ENCODE measurements at regions not wholly inside any gene's neighbourhood (a gene's known extent, or its start where the extent isn't known, plus 50 kb on each side); places are given as distances from the start of the nearest gene placed in this dataset.

- no peak for DNase-seq (ENCODE audit: low read depth in 4 of 4, low spot score in 2 of 4)
Measured at GRCh38 chr16:6192984-6193383, 1095.4 kb upstream of the EEF2KMT start.

DNA sequence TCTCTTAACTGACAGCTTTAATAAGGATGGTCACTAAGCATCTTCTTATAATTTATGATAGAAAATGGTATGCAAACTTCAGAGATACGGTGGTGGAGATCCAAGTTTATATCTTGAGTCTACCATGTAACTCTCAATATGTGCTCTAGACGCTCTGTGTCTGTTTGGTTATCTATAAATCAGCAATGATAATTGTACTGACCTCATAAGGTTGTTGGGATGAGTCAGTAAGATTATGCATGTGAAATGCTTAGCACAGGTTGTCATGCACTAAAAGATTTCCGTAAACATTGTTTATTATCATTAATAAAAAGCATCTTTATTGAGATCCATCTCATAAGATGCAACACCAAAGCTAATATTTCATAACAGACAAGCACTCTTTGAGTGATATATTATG is 1094.9 kb upstream of the EEF2KMT start:
- no peak for DNase-seq (ENCODE audit: low read depth in 4 of 4, low spot score in 2 of 4)

GRCh38 chr16:6190776-6191175 is 1093.2 kb upstream of the EEF2KMT start:
- no peak for DNase-seq (ENCODE audit: low read depth in 4 of 4, low spot score in 2 of 4)

DNA sequence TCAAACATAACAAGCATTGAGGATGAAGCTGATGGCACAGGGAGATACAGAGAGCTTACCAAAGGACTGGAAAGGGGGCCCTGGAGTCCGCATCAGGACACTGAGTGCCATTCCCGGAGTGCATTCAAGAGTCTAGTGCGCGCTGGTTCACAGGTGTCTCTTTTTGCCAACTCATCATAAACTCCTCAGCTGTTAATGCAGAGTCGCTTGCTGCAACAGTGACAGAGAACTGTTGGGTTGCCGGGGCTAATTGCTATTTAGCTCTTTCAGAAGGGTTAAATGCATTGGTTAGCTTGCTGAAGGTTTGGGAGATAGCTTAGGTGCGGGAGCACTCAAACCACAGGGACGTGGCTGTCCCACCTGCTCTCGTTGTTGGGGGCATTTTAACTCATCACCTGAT is 1091.6 kb upstream of the EEF2KMT start:
- no peak for DNase-seq (ENCODE audit: low read depth in 4 of 4, low spot score in 2 of 4)

DNA sequence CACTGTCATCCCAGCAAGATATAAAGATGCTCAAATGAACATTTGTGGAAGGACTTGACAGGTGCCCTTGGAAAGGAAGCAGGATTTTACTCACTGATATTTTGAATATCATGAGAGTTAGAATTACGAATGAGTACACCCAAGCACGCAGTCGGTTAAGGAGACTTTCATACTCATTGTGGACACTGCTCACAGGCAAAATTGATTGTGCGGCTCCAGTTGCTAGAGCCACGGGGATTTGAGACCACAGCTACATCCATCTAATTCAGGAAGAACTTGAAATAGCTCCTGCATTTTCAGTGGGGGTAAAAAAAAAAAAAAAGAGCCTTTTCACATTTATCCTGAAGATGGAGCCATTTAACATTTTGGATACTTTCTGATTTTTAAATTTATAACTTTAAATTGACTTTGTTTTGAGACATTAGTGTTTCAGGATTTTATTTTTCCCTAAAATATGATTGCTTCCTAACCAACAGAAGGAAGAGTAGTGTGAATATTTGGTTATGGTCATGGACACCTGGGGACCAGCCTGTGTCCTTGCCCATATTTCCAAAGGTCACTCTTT is 1080.1 kb upstream of the EEF2KMT start:
- DNase-seq (ENCODE audit: low read depth in 4 of 4, low spot score in 2 of 4), result no peak

- DNase-seq (ENCODE audit: low read depth in 4 of 4, low spot score in 2 of 4), result no peak
Measured at GRCh38 chr16:6170022-6170421, 1072.4 kb upstream of the EEF2KMT start.

DNA sequence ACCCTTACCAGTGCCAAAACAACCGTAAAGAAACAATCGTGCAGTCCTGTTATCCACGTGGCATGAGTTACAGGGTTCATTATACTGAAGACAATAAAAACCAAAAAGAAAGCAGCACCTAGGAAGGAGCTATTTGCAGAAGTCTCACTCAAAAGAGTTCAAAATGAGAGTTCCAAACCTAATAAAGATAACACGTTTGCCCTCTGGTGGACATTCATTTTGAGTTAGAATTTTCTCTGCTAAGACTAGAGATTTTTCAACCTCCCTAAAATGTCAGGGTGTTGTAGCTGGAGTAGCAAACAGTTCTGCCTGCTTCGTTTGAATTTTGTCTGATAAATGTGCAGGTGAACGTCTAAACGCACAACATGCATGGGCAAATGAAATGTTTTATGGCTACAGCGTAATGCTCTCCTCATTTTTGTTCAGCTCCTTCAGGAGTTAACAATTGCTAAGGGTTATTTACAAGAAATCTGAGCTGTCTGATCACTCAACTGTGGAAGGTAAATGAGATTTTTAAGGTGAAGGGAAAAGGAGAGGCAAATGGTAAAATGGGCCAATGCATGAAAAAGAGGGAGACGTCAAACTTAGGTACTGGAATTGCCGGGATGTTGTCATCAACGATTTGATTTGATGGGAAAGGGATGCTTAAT is 1067.9 kb upstream of the EEF2KMT start:
- DNase-seq (ENCODE audit: low read depth in 4 of 4, low spot score in 2 of 4), result peak in 1 of 4 donors; percentile 19

DNA sequence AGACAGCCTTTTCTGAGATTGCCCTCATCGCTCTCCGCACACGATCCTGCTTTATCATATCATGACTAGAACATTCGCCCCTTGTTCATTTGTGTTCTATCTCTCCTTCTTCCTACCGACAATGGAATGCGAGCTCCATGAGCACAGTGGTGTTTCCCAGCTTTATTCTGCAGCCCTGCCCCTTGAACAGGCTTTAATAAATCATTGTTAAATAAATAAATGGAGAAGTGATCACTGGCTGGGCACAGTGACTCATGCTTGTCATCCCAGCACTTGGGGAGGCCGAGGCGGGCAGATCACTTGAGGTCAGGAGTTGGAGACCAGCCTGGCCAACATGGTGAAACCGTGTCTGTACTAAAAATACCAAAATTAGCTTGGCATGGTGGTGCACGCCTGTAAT is 1063.3 kb upstream of the EEF2KMT start:
- DNase-seq (ENCODE audit: low read depth in 4 of 4, low spot score in 2 of 4), result no peak

DNA sequence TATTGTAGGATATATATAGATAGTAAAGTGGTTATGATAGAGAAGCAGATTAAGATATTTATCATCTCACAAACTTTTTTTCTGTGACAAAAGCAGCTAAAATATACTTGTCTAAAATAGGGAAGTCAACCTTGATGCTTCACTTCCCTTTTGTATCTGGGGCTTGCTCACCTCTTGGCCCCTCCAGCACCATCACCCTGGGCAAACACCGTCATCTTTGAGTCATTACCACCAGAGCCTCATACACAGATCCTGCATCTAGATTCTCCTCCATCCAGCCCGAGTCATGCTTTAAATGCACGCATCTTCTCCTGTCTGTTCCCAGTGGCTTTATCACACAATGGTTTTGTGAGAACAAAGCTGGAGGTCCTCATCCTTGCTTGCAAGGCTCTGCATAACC is 1062.7 kb upstream of the EEF2KMT start:
- no peak for DNase-seq (ENCODE audit: low read depth in 4 of 4, low spot score in 2 of 4)

DNA sequence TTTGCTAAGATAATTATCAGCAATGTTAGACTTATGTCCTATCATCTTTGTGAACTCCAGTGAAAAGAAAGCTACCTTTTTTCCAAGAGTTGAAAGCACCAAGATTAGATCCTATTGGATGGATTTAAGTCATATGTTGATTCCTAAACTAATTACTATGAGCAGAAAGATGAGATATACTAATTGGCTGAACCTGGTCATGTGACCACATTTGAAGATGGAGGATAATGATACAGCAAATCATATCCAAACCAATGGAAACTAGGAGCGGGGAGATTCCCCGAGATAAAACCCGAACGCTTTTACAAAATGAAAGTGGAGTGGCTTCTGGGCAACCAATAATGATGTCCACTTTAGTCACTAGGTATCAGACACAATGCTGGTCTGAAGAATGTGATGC is 1060.2 kb upstream of the EEF2KMT start:
- no peak for DNase-seq (ENCODE audit: low read depth in 4 of 4, low spot score in 2 of 4)

GRCh38 chr16:6155271-6155670 is 1057.7 kb upstream of the EEF2KMT start:
- DNase-seq (ENCODE audit: low read depth in 4 of 4, low spot score in 2 of 4), result no peak

DNA sequence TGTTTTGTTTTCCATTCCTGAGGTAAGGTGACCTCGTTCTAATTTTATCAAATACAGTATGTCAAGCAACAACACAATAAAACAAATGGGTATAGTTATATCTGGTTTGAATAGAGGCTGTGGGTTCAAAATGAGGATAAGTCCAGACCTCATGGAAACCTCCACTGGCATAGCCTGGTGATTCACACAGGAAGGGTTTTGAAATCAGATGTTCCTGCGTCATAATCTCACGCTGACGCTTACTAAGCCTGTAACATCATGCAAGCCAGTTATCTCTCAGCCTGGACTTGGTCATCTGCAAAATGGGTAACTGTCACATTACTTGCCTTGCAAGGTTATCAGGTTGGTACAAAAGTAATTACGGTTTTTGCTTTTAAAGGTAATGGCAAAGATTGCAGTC is 1056.3 kb upstream of the EEF2KMT start:
- no peak for DNase-seq (ENCODE audit: low read depth in 4 of 4, low spot score in 2 of 4)

- no peak for DNase-seq (ENCODE audit: low read depth in 4 of 4, low spot score in 2 of 4)
Measured at GRCh38 chr16:6149031-6149430, 1051.4 kb upstream of the EEF2KMT start.

DNA sequence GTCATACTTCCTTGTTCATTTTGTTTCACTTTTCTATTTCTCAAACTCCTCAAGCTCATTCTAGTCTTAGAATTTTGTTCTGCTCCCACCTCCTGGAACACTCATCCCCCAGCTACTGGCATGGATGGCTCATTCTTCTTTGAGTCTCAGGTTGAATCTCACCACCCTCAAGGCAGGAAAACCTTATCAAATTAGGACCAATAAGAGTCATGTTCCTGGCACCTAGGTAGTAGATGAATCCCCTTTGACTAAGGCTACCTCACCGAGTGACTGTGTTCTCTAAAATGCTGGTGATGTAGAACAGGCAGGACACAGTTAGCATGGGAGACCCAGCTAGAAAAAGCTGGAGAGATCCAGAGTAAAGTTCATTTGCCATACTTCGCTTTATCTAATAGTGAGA is 1050.8 kb upstream of the EEF2KMT start:
- no peak for DNase-seq (ENCODE audit: low read depth in 4 of 4, low spot score in 2 of 4)

DNA sequence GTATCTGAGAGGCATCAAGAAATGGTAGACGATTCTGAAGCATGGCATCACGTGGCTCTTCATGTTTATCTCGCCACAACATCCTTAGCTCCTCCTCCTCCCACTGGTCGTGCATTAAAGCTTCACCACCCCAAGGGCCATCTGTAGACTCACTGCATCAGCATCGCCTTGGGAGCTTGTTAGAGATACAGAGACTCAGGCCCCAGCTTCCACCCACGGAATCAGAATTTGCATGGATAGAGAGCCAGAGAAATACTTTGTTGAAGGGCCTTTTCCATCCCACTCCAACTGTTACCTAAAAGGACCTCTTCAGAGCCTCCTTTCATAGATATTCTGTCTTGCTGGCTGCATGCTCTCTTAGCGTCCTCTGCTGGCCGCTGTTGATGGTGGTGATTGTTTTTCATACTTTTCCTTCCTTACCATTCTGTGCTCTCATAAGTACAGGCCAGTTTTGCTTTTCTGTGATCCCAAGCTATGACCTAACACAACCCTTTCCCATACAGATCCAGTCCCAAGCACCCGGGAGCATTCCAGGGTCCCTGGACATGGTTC is 1049.4 kb upstream of the EEF2KMT start:
- DNase-seq (ENCODE audit: low read depth in 4 of 4, low spot score in 2 of 4), result no peak

DNA sequence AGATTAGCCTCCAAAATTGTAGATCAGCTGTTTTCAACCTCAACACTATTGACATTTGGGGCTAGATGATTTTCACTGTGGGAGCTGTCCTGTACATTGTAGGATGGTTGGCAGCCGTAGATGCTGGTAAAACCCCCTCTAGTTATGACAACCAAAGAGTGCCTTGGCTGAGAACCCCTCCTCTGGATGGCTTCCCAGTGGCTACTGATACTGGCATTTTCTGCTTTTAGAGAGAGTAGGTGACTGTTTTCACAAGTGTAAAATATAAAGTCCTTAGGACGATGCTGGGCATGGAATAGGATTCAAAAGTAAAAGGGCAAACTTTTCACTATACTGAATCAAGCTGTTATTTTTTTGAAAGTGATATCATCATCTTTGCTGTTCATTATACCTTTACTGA is 1048.8 kb upstream of the EEF2KMT start:
- no peak for DNase-seq (ENCODE audit: low read depth in 4 of 4, low spot score in 2 of 4)

DNA sequence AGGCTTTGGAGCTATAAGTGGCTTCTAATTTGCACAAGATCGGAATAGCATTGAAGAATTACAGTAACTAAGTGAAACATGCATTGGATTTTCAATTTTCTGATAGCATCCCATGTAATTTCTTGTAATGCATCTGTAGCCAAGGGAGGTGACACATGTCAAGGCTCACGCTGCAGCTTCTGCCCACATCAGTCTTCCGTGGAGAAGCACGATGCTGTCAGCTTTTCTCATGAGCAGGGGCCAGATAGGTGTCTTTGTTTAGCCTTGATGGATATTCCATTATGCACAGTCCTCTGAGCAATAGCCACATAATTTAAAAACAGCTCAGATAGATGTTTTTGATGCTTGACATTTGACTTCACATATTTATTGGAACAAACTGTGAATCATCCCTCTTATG is 1046.9 kb upstream of the EEF2KMT start:
- DNase-seq (ENCODE audit: low read depth in 4 of 4, low spot score in 2 of 4), result no peak

DNA sequence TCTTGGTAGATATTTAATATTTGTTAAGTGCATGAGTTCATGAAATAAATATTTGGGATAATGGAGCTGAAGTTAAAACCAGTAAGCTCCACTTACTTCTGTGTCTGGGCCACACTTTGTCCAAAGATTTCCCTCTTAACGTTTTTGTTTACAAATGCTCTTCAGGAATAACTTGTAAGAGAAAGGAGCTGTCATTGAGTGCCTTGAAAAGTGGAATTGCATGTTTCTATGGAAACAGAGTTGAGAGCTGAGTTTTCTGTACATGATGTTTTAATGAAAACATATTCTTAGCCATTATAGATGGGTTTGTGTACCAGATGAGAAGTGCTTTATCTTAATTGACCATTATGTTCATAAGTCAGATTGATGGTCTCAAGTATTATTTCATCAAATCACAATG is 1045.4 kb upstream of the EEF2KMT start:
- DNase-seq (ENCODE audit: low read depth in 4 of 4, low spot score in 2 of 4), result no peak

DNA sequence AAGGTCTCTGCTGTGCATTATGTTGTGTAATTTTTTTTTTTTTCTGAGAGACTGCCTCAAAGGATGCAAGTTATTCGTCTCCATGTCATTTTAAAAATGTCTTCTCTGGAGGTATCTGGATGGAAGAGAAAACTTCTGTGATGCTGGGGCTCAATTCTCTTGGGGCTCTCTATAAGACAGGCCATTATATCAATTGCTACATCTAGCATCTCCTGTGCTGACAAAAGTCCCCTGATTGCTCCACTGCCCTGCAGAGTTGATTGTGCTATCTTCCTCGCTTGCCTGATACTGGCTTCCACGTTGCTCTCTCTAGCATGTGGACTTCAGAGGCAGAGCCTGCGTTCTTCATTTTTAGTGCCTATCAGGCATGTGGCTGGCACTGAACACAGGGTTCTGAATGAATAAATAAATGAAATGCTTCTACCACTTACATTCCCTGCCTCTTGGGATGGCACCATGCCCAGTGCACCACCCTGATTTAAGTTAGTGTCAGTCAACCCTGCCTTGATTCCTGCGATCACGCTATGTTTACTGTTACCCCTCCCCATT is 1035.5 kb upstream of the EEF2KMT start:
- DNase-seq (ENCODE audit: low read depth in 4 of 4, low spot score in 2 of 4), result no peak

DNA sequence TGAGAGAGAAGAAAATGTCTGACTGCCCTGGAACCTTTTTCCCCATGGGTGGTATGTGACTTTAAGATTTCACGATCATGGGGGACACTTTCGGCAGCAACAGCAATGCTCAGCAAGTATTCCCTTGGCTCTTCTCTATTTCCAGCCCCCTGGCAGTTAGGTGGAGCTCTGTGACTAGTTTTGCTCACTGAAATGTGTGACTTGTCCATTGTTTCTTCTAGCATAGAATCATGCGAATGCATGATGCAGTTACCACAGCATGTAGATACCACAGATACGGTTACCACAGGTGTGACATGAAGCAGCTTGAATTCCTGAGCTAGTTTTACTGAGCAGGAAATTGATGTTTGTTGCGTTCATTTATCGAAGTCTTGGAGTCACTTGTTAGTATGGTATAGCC is 1034.5 kb upstream of the EEF2KMT start:
- no peak for DNase-seq (ENCODE audit: low read depth in 4 of 4, low spot score in 2 of 4)

DNA sequence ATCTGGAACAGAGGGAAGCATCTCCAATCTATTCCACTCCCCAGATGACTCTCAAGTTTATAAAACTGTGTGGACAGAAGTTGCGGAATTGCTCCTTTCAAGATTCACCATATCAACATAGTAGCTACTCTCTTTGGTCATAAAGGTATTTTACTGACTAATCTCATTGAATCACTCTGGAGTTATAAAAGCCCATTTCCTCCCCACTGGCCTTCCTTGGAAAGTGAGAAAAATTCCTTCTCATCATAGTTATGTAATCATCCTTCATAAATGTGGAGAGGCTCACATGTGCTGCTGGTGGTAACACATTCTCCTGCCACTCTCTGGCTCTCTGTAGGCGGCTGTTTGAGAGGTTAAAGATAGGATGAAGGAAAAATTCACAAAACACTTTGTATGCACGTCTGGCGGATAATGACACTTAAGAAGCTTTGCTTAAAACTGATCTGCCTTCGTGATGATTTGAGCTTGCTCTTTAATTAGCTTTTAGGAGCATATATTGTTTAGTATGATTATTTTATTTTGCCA is 1034.0 kb upstream of the EEF2KMT start:
- DNase-seq (ENCODE audit: low read depth in 4 of 4, low spot score in 2 of 4), result no peak

All from left renal cortex interstitium (tissue), 4 donors.